Heart right ventricle (tissue), 16 donors: ENCODE measurements at regions not wholly inside any gene's neighbourhood (a gene's known extent, or its start where the extent isn't known, plus 50 kb on each side); places are given as distances from the start of the nearest gene placed in this dataset.
"Not testable (repeated sequence)": the region's sequence is repeated elsewhere in the genome, so short reads cannot be mapped to it uniquely, and the experiment has no call there.

ENCODE experiments used
- ATAC-seq, 8 donors: fragments of 200-7000 bp; cut with Tn5 transposase; one replicate each; pipeline ENCODE4 v1.9.1; 2020; ENCODE audit warnings: mild to moderate bottlenecking in 8 of 8, moderate library complexity in 8 of 8, moderate number of reproducible peaks in 1 of 8
- DNase-seq, 2 donors: peaks; one replicate each; pipeline ENCODE4 v3.0.0-alpha.2; 2020
- H3K27ac ChIP-seq, 10 donors: fragments of 200-600 bp; sonication (generic) in 2 of 10; one replicate each; pipeline versions ENCODE4 v1.5.0 to v1.8.0; 2020 to 2022; ENCODE audit warnings: mild to moderate bottlenecking in 3 of 10
- H3K27me3 ChIP-seq, 7 donors: fragments of 200-600 bp; one replicate each; pipeline ENCODE4 v1.8.0; 2021 to 2022; ENCODE audit warnings: mild to moderate bottlenecking in 2 of 7
- H3K36me3 ChIP-seq, 9 donors: fragments of 200-600 bp; sonication (generic) in 1 of 9; one replicate each; pipeline versions ENCODE4 v1.5.0 to v1.8.0; 2020 to 2022; ENCODE audit warnings: mild to moderate bottlenecking in 2 of 9
- H3K4me1 ChIP-seq, 9 donors: fragments of 200-600 bp; sonication (generic) in 1 of 9; one replicate each; pipeline versions ENCODE4 v1.5.0 to v1.8.0; 2020 to 2022; ENCODE audit warnings: mild to moderate bottlenecking in 4 of 9
- H3K4me3 ChIP-seq, 10 donors: fragments of 200-600 bp; sonication (generic) in 2 of 10; one replicate each; pipeline versions ENCODE4 v1.5.0 to v1.8.0; 2020 to 2022; ENCODE audit warnings: mild to moderate bottlenecking in 7 of 10, moderate library complexity in 2 of 10
- H3K9me3 ChIP-seq, 11 donors: fragments of 200-600 bp in 10 of 11; sonication (generic) in 2 of 11; one replicate each; pipeline versions ENCODE4 v1.5.0 to v1.8.0; 2013 to 2022; ENCODE audit warnings: mild to moderate bottlenecking in 2 of 11, control low read depth in 1 of 11, moderate library complexity in 1 of 11
- CTCF ChIP-seq, 9 donors: fragments of 200-600 bp; sonication (generic) in 2 of 9; IDR thresholded peaks; one replicate each; pipeline versions ENCODE4 v1.5.0 to v1.8.0; 2021 to 2022; ENCODE audit warnings: antibody characterized with exemption in 9 of 9, mild to moderate bottlenecking in 5 of 9, moderate library complexity in 1 of 9
- WGBS, 2 donors: extraction: QIAGEN DNeasy Blood & Tissue Kit; methylation state at CpG; one replicate each; pipeline ENCODE4 v1.1.7; 2013; ENCODE audit warnings: inconsistent platforms in 1 of 2; 5-methylcytosine and 5-hydroxymethylcytosine counted together
- intact Hi-C, 10 donors: fragments of 100-400 bp; cut with DNase I; formaldehyde crosslinking; loops; one replicate each; pipeline versions ENCODE4 v1.11.1 to v1.14.2; 2022
- donor health status: Arrhythmogenic right ventricular cardiomyopathy.
- donor health status: ischemic (EF 13 %, LVEDD 7.1; RV severe dilation, severe dysfunction).
- donor health status: healthy with polysubstance abuse.
- donor health status: DM: no; HTN: yes; CAD: no.
- donor health status: DM: no; HTN: no; CAD: no.
- donor health status: ischemic (EF 25% LVEDD 6.9; RV normal size, moderate dysfunction).
- donor health status: ischemic (EF 25% LVEDD 5.7; RV mildly dilated, moderate dysfunction).
- donor health status: healthy.
- donor health status: DM: yes; HTN: yes; CAD: no.
- donor health status: Ischemic cardiomyopathy.
- donor health status: ischemic (EF 35%, LVEDD 5.7; RV mildly dilated, moderate dysfunction).
- donor health status: nonischemic (EF 11% LVEDD 7.7; RV severe dilation, severe dysfunction).
- donor health status: DM: yes; HTN: yes; CAD: no.
- donor health status: PGD.
- donor health status: ischemic (EF 29% LVEDD 5.4; RV normal size, mild dysfunction).
- donor health status: nonischemic (EF 23%, LVEDD 6.1; RV moderate dilation, normal function).

DNA sequence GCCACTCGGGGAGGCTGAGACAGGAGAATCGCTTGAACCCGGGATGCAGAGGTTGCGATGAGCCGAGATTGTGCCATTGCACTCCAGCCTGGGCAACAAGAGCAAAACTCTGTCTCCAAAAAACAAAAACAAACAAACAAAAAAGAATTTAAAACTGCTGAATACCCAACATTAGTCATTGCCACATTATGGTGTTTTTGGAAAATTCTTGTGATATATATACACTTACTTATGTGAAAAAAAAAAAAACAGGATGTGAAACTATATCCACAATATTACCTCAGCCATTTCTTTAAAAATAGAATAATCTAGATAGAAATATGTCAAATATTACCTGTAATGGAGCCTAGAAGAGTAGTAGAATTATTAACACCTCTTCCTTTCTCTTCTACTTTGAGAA, 288.3 kb upstream of the FN1 start:
- no peak for TF ChIP-seq CTCF (IDR thresholded peaks at IDR 0.05)
- no peak for ATAC-seq

GRCh38 chr2:215723631-215724011, 287.8 kb upstream of the FN1 start:
- Histone ChIP-seq H3K27me3 (no peaks in the 10 kb centered on the region), H3K27ac (no peak overlapping the region), H3K36me3 (no peaks in the 10 kb centered on the region), H3K4me3 (no peak overlapping the region), H3K4me1 (peaks cover 0 to 18% (median 9%) of the 10 kb centered on the region in 9 donors), H3K9me3 (peaks cover 0 to 7% (median 0%) of the 10 kb centered on the region in 11 donors)
- 96 to 98% methylated on average over 3 of the region's 3 CpGs for WGBS, 2 donors
- ATAC-seq (no peak), DNase-seq (no peak)
- TF ChIP-seq CTCF (IDR thresholded peaks at IDR 0.05), result no peak
- intact Hi-C loops, result no loop called here

More for the DNA sequence above, 288.3 kb upstream of the FN1 start:
- WGBS, 2 donors, result 96 to 97% methylated on average over 5 of the region's 5 CpGs
- no peaks in the 10 kb centered on the region for H3K27me3 ChIP-seq
- H3K36me3 ChIP-seq, result no peaks in the 10 kb centered on the region
- peaks cover 0 to 17% (median 4%) of the 10 kb centered on the region in 9 donors for H3K4me1 ChIP-seq
- intact Hi-C loops, result no loop called here
- no peak overlapping the region for H3K4me3 ChIP-seq
- H3K9me3 ChIP-seq, result peaks cover 0 to 7% (median 0%) of the 10 kb centered on the region in 11 donors
- DNase-seq, result no peak
- no peak overlapping the region for H3K27ac ChIP-seq

DNA sequence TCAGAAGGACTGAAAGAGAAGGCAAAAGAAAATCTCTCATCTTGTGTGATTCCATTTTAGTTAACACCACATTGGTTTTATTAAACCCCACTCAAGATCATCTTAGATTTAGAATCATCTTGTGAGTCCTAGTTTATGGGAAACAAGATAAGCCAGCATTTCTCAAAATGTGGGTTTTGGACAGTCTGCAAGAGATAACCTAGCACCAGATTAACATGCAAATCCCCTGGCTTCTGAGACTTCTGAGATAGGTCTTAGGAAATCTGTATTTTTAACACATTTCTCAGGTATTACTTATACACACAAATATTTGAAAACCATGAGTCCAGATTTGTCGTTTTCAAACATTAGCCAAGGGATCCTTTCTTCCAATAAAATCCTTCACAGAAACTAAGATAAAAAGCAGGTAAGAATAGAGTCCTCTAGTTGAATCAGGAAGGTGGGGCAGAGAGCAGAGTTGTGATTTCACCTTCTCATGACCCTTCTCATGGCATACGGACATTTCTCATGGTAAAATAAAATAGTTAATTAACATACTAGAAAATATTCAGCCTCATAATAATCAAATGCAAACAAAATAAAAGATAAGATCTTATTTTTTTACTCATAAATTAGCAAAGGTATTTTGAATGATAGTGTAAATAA, 287.2 kb upstream of the FN1 start:
- H3K27ac ChIP-seq, result no peak overlapping the region
- WGBS, 2 donors, result 77 to 87% methylated on average over 2 of the region's 2 CpGs

GRCh38 chr2:215722125-215722524, 286.3 kb upstream of the FN1 start:
- intact Hi-C loops, result no loop called here
- H3K4me3 ChIP-seq, result no peak overlapping the region
- ATAC-seq, result no peak
- no peak overlapping the region for H3K27ac ChIP-seq
- TF ChIP-seq CTCF (IDR thresholded peaks at IDR 0.05), result no peak
- DNase-seq, result no peak
- H3K36me3 ChIP-seq, result no peaks in the 10 kb centered on the region
- H3K9me3 ChIP-seq, result peaks cover 0 to 3% (median 0%) of the 10 kb centered on the region in 11 donors
- peaks cover 0 to 27% (median 20%) of the 10 kb centered on the region in 9 donors for H3K4me1 ChIP-seq
- 83 to 90% methylated on average over 5 of the region's 5 CpGs for WGBS, 2 donors
- H3K27me3 ChIP-seq, result no peaks in the 10 kb centered on the region

More for the DNA sequence above, 287.2 kb upstream of the FN1 start:
- no peak for TF ChIP-seq CTCF (IDR thresholded peaks at IDR 0.05)
- intact Hi-C loops, result no loop called here
- H3K27me3 ChIP-seq, result no peaks in the 10 kb centered on the region
- H3K4me3 ChIP-seq, result no peak overlapping the region
- no peaks in the 10 kb centered on the region for H3K36me3 ChIP-seq
- peaks cover 0 to 7% (median 0%) of the 10 kb centered on the region in 11 donors for H3K9me3 ChIP-seq
- no peak for DNase-seq
- ATAC-seq, result no peak
- H3K4me1 ChIP-seq, result peaks cover 0 to 19% (median 10%) of the 10 kb centered on the region in 9 donors

DNA sequence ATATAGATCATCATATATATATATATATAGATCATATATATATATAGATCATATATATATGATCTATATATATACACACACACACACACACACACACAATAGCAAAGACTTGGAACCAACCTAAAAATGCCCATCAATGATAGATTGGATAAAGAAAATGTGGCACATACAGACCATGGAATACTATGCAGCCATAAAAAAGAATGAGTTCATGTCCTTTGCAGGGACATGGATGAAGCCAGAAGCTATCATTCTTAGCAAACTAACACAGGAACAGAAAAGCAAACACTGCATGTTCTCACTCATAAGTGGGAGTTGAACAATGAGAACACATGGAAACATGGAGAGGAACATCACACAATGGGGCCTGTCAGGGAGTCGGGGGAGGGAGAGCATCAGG, 285.6 kb upstream of the FN1 start:
- intact Hi-C loops, H3K27me3 ChIP-seq, H3K9me3 ChIP-seq, DNase-seq, ATAC-seq, H3K27ac ChIP-seq, H3K4me3 ChIP-seq, H3K36me3 ChIP-seq: not testable (repeated sequence)
- WGBS, 2 donors, result 92 to 98% methylated on average over 1 of the region's 1 CpG
- H3K4me1 ChIP-seq, result peaks cover 0 to 31% (median 20%) of the 10 kb centered on the region in 9 donors
